ENCODE measurements at regions not wholly inside any gene's neighbourhood (a gene's known extent, or its start where the extent isn't known, plus 50 kb on each side); places are given as distances from the start of the nearest gene placed in this dataset.

GRCh38 chr2:66766582-66766981 lies 331.7 kb downstream of the MEIS1 start:
- intact Hi-C loops (cut with DNase I), result no loop called here
- WGBS, result 96% methylated on average over 3 of the region's 3 CpGs
- no peak for ATAC-seq
- Histone ChIP-seq H3K9me3 (ENCODE audit: control insufficient read depth, low read length) (no peaks in the 10 kb centered on the region), H3K27ac (ENCODE audit: low read length) (no peak overlapping the region), H3K4me1 (ENCODE audit: control insufficient read depth, insufficient read depth, low read length) (no peaks in the 10 kb centered on the region), H3K27me3 (ENCODE audit: control insufficient read depth, insufficient read depth) (no peaks in the 10 kb centered on the region), H3K4me3 (ENCODE audit: low read length) (no peak overlapping the region)
- DNase-seq, result no peak

- 80% methylated on average over 1 of the region's 1 CpG for WGBS
- Histone ChIP-seq H3K4me1 (ENCODE audit: control insufficient read depth, insufficient read depth, low read length) (no peaks in the 10 kb centered on the region), H3K9me3 (ENCODE audit: control insufficient read depth, low read length) (no peaks in the 10 kb centered on the region), H3K27me3 (ENCODE audit: control insufficient read depth, insufficient read depth) (no peaks in the 10 kb centered on the region), H3K4me3 (ENCODE audit: low read length) (no peak overlapping the region), H3K27ac (ENCODE audit: low read length) (no peak overlapping the region)
- DNase-seq, result no peak
- no peak for ATAC-seq
- intact Hi-C loops (cut with DNase I), result no loop called here
These were observed 336.5 kb downstream of the MEIS1 start for GRCh38 chr2:66771359-66771976.

- intact Hi-C loops (cut with DNase I), result no loop called here
- Histone ChIP-seq H3K9me3 (ENCODE audit: control insufficient read depth, low read length) (no peaks in the 10 kb centered on the region), H3K4me1 (ENCODE audit: control insufficient read depth, insufficient read depth, low read length) (no peaks in the 10 kb centered on the region), H3K27ac (ENCODE audit: low read length) (no peak overlapping the region), H3K4me3 (ENCODE audit: low read length) (no peak overlapping the region), H3K27me3 (ENCODE audit: control insufficient read depth, insufficient read depth) (no peaks in the 10 kb centered on the region)
- ATAC-seq (no peak), DNase-seq (no peak)
- WGBS, result 74% methylated on average over 1 of the region's 1 CpG
These were observed 337.7 kb downstream of the MEIS1 start for GRCh38 chr2:66772618-66773017.

GRCh38 chr2:66775730-66776422 lies 341.0 kb downstream of the MEIS1 start:
- intact Hi-C loops (cut with DNase I), result no loop called here
- 57% methylated on average over 4 of the region's 4 CpGs for WGBS
- Histone ChIP-seq H3K4me1 (ENCODE audit: control insufficient read depth, insufficient read depth, low read length) (no peaks in the 10 kb centered on the region), H3K9me3 (ENCODE audit: control insufficient read depth, low read length) (no peaks in the 10 kb centered on the region), H3K4me3 (ENCODE audit: low read length) (no peak overlapping the region), H3K27ac (ENCODE audit: low read length) (no peak overlapping the region), H3K27me3 (ENCODE audit: control insufficient read depth, insufficient read depth) (no peaks in the 10 kb centered on the region)
- DNase-seq (peak in 2 of 3 donors; percentile 24 to 31), ATAC-seq (no peak)

GRCh38 chr2:66781804-66782203 lies 346.9 kb downstream of the MEIS1 start:
- ATAC-seq, result no peak
- 85% methylated on average over 4 of the region's 4 CpGs for WGBS

GRCh38 chr2:66782780-66783361 lies 347.9 kb downstream of the MEIS1 start:
- Histone ChIP-seq H3K4me1 (ENCODE audit: control insufficient read depth, insufficient read depth, low read length) (no peaks in the 10 kb centered on the region), H3K4me3 (ENCODE audit: low read length) (no peak overlapping the region), H3K27me3 (ENCODE audit: control insufficient read depth, insufficient read depth) (no peaks in the 10 kb centered on the region), H3K9me3 (ENCODE audit: control insufficient read depth, low read length) (no peaks in the 10 kb centered on the region), H3K27ac (ENCODE audit: low read length) (no peak overlapping the region)
- 92% methylated on average over 7 of the region's 7 CpGs for WGBS
- DNase-seq (no peak), ATAC-seq (no peak)
- intact Hi-C loops (cut with DNase I), result no loop called here

More at GRCh38 chr2:66781804-66782203, 346.9 kb downstream of the MEIS1 start:
- no peak overlapping the region for H3K27ac ChIP-seq (ENCODE audit: low read length)
- H3K4me3 ChIP-seq (ENCODE audit: low read length), result no peak overlapping the region
- H3K4me1 ChIP-seq (ENCODE audit: control insufficient read depth, insufficient read depth, low read length), result no peaks in the 10 kb centered on the region
- DNase-seq, result no peak
- H3K27me3 ChIP-seq (ENCODE audit: control insufficient read depth, insufficient read depth), result no peaks in the 10 kb centered on the region
- H3K9me3 ChIP-seq (ENCODE audit: control insufficient read depth, low read length), result no peaks in the 10 kb centered on the region
- intact Hi-C loops (cut with DNase I), result no loop called here

GRCh38 chr2:66789741-66790140 lies 354.8 kb downstream of the MEIS1 start:
- 88% methylated on average over 5 of the region's 5 CpGs for WGBS
- DNase-seq (no peak), ATAC-seq (no peak)
- intact Hi-C loops (cut with DNase I), result no loop called here
- H3K27me3 ChIP-seq (ENCODE audit: control insufficient read depth, insufficient read depth), result no peaks in the 10 kb centered on the region
- H3K9me3 ChIP-seq (ENCODE audit: control insufficient read depth, low read length), result no peaks in the 10 kb centered on the region
- H3K27ac ChIP-seq (ENCODE audit: low read length), result no peak overlapping the region
- H3K4me3 ChIP-seq (ENCODE audit: low read length), result no peak overlapping the region
- no peaks in the 10 kb centered on the region for H3K4me1 ChIP-seq (ENCODE audit: control insufficient read depth, insufficient read depth, low read length)

GRCh38 chr2:66790651-66791181 lies 355.8 kb downstream of the MEIS1 start:
- ATAC-seq (peak in 1 of 2 donors; percentile 48), DNase-seq (no peak)
- Histone ChIP-seq H3K27ac (ENCODE audit: low read length) (no peak overlapping the region), H3K4me3 (ENCODE audit: low read length) (no peak overlapping the region), H3K9me3 (ENCODE audit: control insufficient read depth, low read length) (no peaks in the 10 kb centered on the region), H3K27me3 (ENCODE audit: control insufficient read depth, insufficient read depth) (no peaks in the 10 kb centered on the region), H3K4me1 (ENCODE audit: control insufficient read depth, insufficient read depth, low read length) (no peaks in the 10 kb centered on the region)
- WGBS, result 44% methylated on average over 1 of the region's 1 CpG
- intact Hi-C loops (cut with DNase I), result no loop called here

GRCh38 chr2:66794070-66794469 lies 359.1 kb downstream of the MEIS1 start:
- Histone ChIP-seq H3K27ac (ENCODE audit: low read length) (no peak overlapping the region), H3K27me3 (ENCODE audit: control insufficient read depth, insufficient read depth) (no peaks in the 10 kb centered on the region), H3K4me1 (ENCODE audit: control insufficient read depth, insufficient read depth, low read length) (no peaks in the 10 kb centered on the region), H3K9me3 (ENCODE audit: control insufficient read depth, low read length) (no peaks in the 10 kb centered on the region), H3K4me3 (ENCODE audit: low read length) (no peak overlapping the region)
- WGBS, result 56% methylated on average over 8 of the region's 8 CpGs
- intact Hi-C loops (cut with DNase I), result no loop called here
- DNase-seq, result no peak
- ATAC-seq, result no peak

GRCh38 chr2:66794551-66794950 lies 359.6 kb downstream of the MEIS1 start:
- WGBS, result 83% methylated on average over 1 of the region's 1 CpG
- DNase-seq (no peak), ATAC-seq (no peak)
- intact Hi-C loops (cut with DNase I), result no loop called here
- Histone ChIP-seq H3K9me3 (ENCODE audit: control insufficient read depth, low read length) (no peaks in the 10 kb centered on the region), H3K4me1 (ENCODE audit: control insufficient read depth, insufficient read depth, low read length) (no peaks in the 10 kb centered on the region), H3K4me3 (ENCODE audit: low read length) (no peak overlapping the region), H3K27me3 (ENCODE audit: control insufficient read depth, insufficient read depth) (no peaks in the 10 kb centered on the region), H3K27ac (ENCODE audit: low read length) (no peak overlapping the region)

GRCh38 chr2:66802877-66803276 lies 368.0 kb downstream of the MEIS1 start:
- Histone ChIP-seq H3K4me3 (ENCODE audit: low read length) (no peak overlapping the region), H3K27ac (ENCODE audit: low read length) (no peak overlapping the region), H3K27me3 (ENCODE audit: control insufficient read depth, insufficient read depth) (no peaks in the 10 kb centered on the region), H3K4me1 (ENCODE audit: control insufficient read depth, insufficient read depth, low read length) (no peaks in the 10 kb centered on the region), H3K9me3 (ENCODE audit: control insufficient read depth, low read length) (no peaks in the 10 kb centered on the region)
- ATAC-seq (no peak), DNase-seq (no peak)
- intact Hi-C loops (cut with DNase I), result no loop called here
- 97% methylated on average over 2 of the region's 2 CpGs for WGBS

Data from right cardiac atrium (tissue), 5 donors.